HG02884 (cell line): ENCODE measurements at regions not wholly inside any gene's neighbourhood (a gene's known extent, or its start where the extent isn't known, plus 50 kb on each side); places are given as distances from the start of the nearest gene placed in this dataset.

ENCODE experiments used
- ATAC-seq: cut with Tn5 transposase; IDR thresholded peaks from one replicate; pipeline ENCODE4 v1.9.1; 2021; ENCODE audit warnings: mild to moderate bottlenecking, moderate library complexity; ENCODE audit not compliant: unreplicated experiment

- no peak for ATAC-seq
Measured at GRCh38 chr3:127106053-127106452, 86.9 kb upstream of the PRR23E start.

- no peak for ATAC-seq
Measured at GRCh38 chr3:127106456-127106855, 86.5 kb upstream of the PRR23E start.

- no peak for ATAC-seq
Measured at GRCh38 chr3:127107002-127107401, 85.9 kb upstream of the PRR23E start.

- ATAC-seq, result no peak
Measured at GRCh38 chr3:127107491-127108375, 85.2 kb upstream of the PRR23E start.

DNA sequence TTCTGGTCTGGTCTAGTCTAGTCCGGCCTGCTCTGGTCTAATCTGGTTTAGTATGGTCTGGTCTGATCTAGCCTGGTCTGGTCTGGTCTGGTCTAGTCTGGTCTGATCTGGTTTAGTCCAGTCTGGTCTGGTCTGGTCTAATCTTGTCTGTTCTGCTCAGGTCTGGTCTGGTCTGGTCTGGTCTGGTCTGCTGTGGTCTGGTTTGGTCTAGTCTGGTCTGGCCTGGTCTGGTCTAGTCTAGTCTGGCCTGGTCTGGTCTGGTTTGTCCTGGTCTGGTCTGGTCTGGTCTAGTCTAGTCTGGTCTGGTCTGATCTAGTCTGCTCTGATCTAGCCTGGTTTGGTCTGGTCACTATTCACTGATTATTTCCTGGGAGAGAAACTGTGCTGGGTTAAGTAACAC is 84.1 kb upstream of the PRR23E start:
- no peak for ATAC-seq

GRCh38 chr3:127110982-127111693 is 81.8 kb upstream of the PRR23E start:
- ATAC-seq, result no peak

DNA sequence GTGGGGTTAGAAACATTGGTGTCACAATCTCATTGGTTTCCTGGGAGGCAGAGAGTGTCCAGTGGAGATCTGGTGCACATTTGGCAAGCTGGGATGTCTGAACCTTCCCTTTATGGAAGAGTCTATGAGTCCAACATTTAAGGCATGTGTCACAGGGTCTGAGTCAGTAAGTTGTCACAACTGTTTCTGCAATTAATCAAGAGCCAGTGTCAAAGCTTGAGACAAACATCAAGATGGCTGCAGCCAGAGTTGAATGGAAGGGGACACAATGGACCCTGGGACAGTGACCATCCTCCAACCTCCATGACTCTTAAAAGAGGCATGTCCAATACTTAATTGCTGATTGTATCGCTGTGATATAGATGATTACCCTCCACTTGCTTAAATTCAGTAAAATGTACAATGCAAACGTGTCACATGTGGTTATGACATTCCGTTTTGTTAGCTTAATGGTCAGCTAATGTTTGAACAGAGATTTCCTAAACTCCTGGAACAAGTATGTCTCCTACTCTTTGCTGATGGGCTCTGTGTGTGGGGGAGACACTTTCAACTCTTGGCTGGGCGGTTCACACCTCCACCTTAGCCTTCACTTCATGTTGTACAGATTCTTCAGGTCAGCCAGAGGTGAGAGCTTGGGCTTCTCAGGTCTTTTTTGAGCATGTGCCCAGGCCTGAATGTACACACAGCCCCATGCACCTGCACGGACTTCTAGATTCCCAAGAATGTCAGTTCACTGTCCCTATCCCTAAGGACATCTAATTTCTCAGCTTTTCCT is 79.9 kb upstream of the PRR23E start:
- ATAC-seq, result no peak

- no peak for ATAC-seq
Measured at GRCh38 chr3:127113571-127113891, 79.4 kb upstream of the PRR23E start.

- no peak for ATAC-seq
Measured at GRCh38 chr3:127114337-127115070, 78.4 kb upstream of the PRR23E start.

GRCh38 chr3:127115691-127116351 is 77.1 kb upstream of the PRR23E start:
- no peak for ATAC-seq

DNA sequence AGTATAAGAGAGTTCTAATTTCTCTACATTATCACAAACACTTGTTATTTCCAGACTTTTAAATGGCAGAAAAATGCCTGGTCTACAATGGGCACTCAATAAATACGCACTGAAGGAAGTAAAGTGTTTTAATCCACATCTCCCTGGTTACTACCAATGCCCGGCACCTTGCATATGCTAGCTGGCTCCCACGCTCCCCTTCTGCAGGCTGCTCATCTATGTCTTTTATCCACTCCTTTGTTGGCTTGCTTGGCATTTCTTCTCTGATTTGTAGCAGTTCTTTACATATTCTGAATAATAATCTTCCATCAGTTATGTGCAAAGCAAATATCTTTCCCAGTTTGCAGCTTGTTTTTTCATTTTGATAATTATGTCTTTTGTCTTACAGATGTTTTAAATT is 74.6 kb upstream of the PRR23E start:
- ATAC-seq, result no peak

DNA sequence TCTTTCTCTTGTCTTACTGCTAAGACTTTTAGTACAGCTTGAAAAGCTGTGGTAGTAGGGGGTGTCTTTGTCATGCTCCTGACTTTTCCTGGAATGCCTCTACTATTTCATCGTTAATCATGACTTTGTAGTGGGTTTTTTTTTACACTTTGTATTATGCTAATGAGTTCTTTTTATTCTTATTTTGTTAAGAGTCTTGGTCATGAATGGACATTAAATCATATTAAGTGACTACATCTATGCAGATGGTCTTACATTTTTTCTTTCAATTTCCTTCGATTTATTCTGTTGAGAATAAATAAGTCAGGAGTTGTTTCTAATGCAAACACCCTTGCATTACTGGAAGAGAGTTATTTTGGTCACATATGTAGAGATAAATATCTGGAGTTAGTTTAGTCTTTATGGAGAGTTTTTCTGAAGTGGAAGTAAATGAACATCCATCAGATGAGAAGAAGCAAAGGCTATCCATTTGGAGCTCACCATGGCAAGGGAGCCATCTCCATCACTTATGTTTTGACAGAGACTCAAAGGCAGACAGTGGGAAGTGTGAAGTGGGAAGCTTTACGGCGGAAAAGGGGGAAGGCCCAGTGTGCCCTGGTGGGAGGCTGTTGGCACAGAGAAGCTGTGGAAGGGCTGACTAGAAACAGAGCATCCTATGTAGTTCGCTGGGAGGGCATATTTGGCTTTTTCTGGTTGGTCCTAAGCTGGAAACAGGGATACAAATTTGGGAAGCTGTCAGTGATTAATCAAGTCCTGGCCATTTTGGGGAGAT is 73.1 kb upstream of the PRR23E start:
- no peak for ATAC-seq

DNA sequence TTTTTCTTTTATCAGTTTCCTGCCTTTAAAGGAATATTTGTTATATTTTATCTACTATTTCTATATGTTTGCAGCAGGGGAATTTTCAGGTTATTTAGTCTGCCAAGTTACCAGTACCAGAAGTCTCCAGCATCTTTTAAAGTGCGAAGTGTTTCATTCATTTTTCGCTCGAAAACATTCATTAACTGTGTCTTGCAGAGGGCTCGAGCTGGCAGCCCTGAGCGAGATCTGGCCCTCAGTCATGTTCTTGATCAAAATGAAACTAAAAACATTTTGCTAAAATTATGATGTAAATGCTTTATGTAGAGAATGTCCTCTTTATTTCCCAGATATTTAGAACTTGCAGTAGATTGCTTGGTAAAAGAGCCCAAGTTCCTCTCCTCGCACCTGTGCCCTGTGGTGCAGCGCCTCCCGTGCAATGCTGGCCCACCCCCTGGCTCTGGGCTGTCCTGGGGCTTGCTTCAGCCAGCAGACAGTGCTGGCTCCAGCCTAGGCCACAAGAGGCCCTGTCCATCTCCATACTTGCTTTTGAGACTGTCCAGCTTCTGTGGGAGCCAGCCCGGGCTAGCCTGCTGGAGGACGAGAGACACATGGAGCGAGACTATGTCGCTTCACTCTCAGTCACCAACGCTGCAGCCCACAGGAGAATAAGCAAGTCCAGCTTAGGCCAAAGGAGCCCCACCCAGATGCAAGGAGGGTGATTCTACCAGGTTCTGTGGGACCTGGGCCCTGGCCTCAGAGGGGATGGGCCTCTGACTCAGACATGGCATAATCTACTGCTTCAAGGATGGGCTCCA is 71.9 kb upstream of the PRR23E start:
- no peak for ATAC-seq

DNA sequence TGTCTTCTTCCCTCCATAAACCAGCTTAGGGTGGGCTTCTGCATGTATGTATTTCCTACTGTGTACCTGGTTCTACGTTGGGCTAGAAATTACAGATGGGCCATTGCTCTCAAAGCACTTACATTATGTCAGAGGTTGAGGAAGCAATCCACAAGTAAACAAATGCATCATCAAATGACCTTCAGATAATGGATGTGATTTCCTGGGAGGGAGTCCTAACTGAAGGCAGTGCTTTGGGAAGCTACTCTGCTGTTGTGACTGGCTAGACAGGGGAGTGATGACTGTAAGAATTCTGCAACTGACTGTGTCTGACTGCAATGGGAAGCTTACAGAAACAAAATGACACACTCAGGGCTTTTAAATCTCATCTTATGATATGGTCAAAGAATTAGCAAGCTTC is 71.0 kb upstream of the PRR23E start:
- no peak for ATAC-seq

DNA sequence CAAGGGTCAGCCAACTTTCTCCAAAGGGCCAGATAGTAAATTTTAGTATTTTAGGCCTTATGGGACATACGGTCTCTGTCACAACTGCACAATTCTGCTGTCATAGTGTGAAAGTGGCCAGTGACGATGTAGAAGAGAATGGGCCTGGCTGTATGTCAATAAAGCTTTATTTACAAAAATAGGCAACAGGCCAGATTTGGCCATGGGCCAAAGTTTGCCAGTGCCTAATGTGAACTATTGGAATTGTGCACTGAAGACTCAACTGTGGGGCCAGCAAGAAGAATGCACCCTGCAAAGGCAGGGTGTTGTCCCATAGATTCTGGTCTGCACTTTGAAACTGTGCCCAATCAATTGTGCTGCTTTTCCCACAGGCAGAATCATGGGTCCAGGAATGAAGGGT is 69.4 kb upstream of the PRR23E start:
- no peak for ATAC-seq

GRCh38 chr3:127124120-127124519 is 68.8 kb upstream of the PRR23E start:
- no peak for ATAC-seq

GRCh38 chr3:127131424-127132170 is 61.3 kb upstream of the PRR23E start:
- ATAC-seq, result no peak

DNA sequence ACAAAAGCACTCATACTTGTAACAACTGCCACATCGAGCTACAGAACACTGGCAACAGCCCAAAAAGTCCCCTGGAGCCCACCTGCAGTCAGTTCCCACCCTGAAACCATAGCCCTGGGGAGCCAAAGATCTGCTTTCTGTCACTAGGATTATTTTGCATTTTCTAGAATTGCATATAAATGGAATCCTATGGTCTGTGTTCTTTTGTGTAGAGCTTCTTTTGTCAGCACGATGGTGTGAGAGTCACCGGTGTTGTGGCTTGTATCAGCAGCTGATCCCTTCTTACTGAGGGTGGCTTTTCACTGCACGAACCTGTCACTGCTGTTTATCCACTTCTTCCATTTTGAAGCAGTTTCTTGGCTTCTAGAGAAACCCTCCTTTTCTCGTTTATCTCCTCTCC is 60.1 kb upstream of the PRR23E start:
- ATAC-seq, result no peak
